Gastroesophageal sphincter (tissue), 3 donors: ENCODE measurements at regions not wholly inside any gene's neighbourhood (a gene's known extent, or its start where the extent isn't known, plus 50 kb on each side); places are given as distances from the start of the nearest gene placed in this dataset.

Source experiments
- POLR2A ChIP-seq, 2 donors: fragments of 450-650 bp; IDR thresholded peaks; one replicate each; pipeline ENCODE4 v1.6.1; 2017; ENCODE audit warnings: antibody characterized with exemption in 2 of 2, mild to moderate bottlenecking in 2 of 2, moderate library complexity in 1 of 2
- TF ChIP-seq, protein P1 (sequence below), 4 experiments: fragments of 200-600 bp in 2 of 4; fragments of 450-650 bp in 2 of 4; sonication (generic) in 1 of 4; IDR thresholded peaks; one replicate each; pipeline ENCODE4 v1.5.1; 2017 to 2019; ENCODE audit warnings: antibody characterized with exemption in 4 of 4, mild to moderate bottlenecking in 2 of 4, moderate library complexity in 2 of 4

DNA sequence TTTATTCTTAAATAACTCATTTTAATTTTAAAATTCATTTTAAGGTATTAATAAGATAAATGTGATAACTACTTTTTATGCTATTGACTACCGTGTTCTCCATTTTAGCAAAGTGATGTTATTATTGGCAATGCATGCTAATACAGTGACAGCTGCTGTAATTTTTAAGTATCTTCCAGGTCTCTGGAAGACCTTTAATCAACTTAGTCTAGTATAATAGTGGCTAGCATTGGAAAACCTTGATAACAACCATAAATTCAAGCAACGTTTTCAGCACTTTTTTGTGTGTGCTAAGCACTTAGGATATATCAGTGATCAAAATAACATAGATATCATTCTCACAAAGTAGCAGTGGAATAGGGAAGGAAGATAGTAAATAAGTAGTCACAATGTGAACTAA lies 230.9 kb upstream of the MAGI2 start:
- TF ChIP-seq, protein P1, sequence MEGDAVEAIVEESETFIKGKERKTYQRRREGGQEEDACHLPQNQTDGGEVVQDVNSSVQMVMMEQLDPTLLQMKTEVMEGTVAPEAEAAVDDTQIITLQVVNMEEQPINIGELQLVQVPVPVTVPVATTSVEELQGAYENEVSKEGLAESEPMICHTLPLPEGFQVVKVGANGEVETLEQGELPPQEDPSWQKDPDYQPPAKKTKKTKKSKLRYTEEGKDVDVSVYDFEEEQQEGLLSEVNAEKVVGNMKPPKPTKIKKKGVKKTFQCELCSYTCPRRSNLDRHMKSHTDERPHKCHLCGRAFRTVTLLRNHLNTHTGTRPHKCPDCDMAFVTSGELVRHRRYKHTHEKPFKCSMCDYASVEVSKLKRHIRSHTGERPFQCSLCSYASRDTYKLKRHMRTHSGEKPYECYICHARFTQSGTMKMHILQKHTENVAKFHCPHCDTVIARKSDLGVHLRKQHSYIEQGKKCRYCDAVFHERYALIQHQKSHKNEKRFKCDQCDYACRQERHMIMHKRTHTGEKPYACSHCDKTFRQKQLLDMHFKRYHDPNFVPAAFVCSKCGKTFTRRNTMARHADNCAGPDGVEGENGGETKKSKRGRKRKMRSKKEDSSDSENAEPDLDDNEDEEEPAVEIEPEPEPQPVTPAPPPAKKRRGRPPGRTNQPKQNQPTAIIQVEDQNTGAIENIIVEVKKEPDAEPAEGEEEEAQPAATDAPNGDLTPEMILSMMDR (IDR thresholded peaks at IDR 0.05), result no peak
- no peak for TF ChIP-seq POLR2A (IDR thresholded peaks at IDR 0.05)
